ENCODE measurements at regions not wholly inside any gene's neighbourhood (a gene's known extent, or its start where the extent isn't known, plus 50 kb on each side); places are given as distances from the start of the nearest gene placed in this dataset.

DNA sequence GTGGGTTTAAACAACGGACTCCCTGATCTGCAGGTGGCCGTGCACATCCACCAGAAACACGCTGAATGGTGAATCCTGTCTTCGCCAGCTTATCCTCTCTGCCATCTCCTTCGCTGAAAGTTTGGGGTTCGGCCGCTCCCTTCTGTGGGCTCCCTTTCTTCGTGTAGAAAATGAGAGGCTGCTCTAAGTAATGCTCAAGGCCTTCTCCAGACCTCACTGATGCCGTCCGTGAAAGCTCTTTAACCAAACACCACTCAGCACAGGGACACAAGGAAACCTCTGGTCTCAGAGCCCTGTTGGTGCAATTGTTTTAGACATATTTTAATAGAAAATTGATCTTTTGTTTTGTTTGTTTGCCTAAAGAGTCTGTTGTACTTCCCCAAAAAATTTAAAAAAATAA lies 596.5 kb downstream of the IRX1 start:
- H3K4me1 Mint-ChIP-seq (ENCODE audit: low read depth): no peaks in the 10 kb centered on the region
- no peak for TF ChIP-seq CTCF (IDR thresholded peaks at IDR 0.05)

GRCh38 chr5:4196744-4197143 lies 601.1 kb downstream of the IRX1 start:
- TF ChIP-seq CTCF (IDR thresholded peaks at IDR 0.05): no peak
- Mint-ChIP-seq H3K4me1 (ENCODE audit: low read depth) (no peaks in the 10 kb centered on the region), H3K9me3 (peaks cover 21% of the 10 kb centered on the region), H3K27me3 (ENCODE audit: insufficient read depth) (no peaks in the 10 kb centered on the region), H3K27ac (no peak overlapping the region), H3K4me3 (no peak overlapping the region), H3K36me3 (ENCODE audit: low read depth) (no peaks in the 10 kb centered on the region)
- no peak for DNase-seq

More for the DNA sequence above, 596.5 kb downstream of the IRX1 start:
- Mint-ChIP-seq H3K4me3 (no peak overlapping the region), H3K27me3 (ENCODE audit: insufficient read depth) (no peaks in the 10 kb centered on the region), H3K9me3 (peaks cover 1% of the 10 kb centered on the region; the same call in 1 of the 2 replicates), H3K36me3 (ENCODE audit: low read depth) (no peaks in the 10 kb centered on the region), H3K27ac (no peak overlapping the region)
- DNase-seq: no peak

DNA sequence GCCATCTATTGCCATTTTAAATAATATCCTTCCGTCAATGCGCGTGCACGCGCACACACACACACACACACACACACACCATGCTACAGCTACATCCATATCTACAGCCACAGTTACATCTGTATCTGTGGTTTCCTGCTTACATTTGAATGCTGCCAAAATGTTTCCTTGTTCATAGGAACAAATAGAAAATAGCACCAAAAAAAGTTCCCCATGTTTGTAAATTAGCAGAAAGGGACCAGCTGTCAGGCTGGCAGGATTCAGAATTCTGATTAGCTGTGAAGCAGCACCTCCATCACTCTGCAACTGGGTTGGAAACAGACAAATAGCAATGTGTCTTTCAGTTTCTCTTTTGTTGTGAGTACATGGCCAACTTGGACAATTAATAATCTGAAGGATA lies 601.5 kb downstream of the IRX1 start:
- DNase-seq: no peak
- peaks cover 21% of the 10 kb centered on the region for H3K9me3 Mint-ChIP-seq
- no peaks in the 10 kb centered on the region for H3K27me3 Mint-ChIP-seq (ENCODE audit: insufficient read depth)
- H3K4me3 Mint-ChIP-seq: no peak overlapping the region
- H3K4me1 Mint-ChIP-seq (ENCODE audit: low read depth): no peaks in the 10 kb centered on the region
- TF ChIP-seq CTCF (IDR thresholded peaks at IDR 0.05): no peak
- H3K27ac Mint-ChIP-seq: no peak overlapping the region
- H3K36me3 Mint-ChIP-seq (ENCODE audit: low read depth): no peaks in the 10 kb centered on the region

- DNase-seq: no peak
- no peaks in the 10 kb centered on the region for H3K27me3 Mint-ChIP-seq (ENCODE audit: insufficient read depth)
- H3K36me3 Mint-ChIP-seq (ENCODE audit: low read depth): no peaks in the 10 kb centered on the region
- no peak overlapping the region for H3K4me3 Mint-ChIP-seq
- no peak for TF ChIP-seq CTCF (IDR thresholded peaks at IDR 0.05)
- no peak overlapping the region for H3K27ac Mint-ChIP-seq
- no peaks in the 10 kb centered on the region for H3K4me1 Mint-ChIP-seq (ENCODE audit: low read depth)
- H3K9me3 Mint-ChIP-seq: peaks cover 28% of the 10 kb centered on the region
These were observed 602.8 kb downstream of the IRX1 start for GRCh38 chr5:4198461-4198860.

DNA sequence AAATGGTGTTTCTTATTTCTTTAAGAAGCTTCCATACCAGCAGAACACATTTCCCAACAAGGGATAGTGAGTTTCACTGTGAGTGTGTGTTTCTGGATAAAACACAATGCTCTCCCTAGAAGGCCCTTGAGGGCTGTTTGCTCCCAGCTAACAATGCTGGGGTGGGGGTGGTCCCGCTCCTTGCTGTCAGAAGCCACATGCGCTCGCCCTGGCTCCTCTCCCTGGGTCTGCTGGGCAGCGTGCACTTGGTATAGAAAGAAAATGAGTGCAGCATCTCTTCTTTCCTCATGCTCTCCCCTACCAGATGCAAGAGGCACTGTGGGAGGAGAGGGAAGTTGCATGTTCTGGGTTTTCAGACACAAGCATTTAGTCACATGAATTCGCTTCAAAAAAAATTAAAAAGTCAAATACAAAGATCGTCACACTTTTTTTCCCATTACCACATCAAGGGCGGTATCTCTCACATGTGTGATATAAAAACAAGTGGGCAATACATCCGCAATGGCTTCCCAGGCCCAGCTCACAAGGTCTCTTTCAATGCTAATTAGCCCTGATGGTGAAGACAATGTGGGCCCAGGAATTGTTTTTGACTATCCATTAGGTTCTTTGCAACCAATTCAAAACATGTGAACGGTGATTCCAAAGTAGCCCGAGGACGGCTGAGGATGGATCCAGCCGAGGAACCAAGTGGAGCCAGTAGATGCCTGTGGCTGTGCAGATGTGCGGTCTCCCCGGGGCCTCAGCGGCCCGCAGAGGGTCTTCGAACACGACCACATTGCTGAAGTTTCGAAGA lies 603.6 kb downstream of the IRX1 start:
- DNase-seq: no peak
- no peak for TF ChIP-seq CTCF (IDR thresholded peaks at IDR 0.05)
- H3K9me3 Mint-ChIP-seq: peaks cover 31% of the 10 kb centered on the region
- H3K4me1 Mint-ChIP-seq (ENCODE audit: low read depth): no peaks in the 10 kb centered on the region
- no peak overlapping the region for H3K27ac Mint-ChIP-seq
- H3K36me3 Mint-ChIP-seq (ENCODE audit: low read depth): no peaks in the 10 kb centered on the region
- H3K27me3 Mint-ChIP-seq (ENCODE audit: insufficient read depth): no peaks in the 10 kb centered on the region
- no peak overlapping the region for H3K4me3 Mint-ChIP-seq
